Neutrophil (primary cell): ENCODE measurements at regions not wholly inside any gene's neighbourhood (a gene's known extent, or its start where the extent isn't known, plus 50 kb on each side); places are given as distances from the start of the nearest gene placed in this dataset.

Source experiments
- H3K27ac ChIP-seq: fragments of 200-600 bp; sonication (generic); 2 replicates; pipeline ENCODE4 v1.5.1; 2016; ENCODE audit warnings: mild to moderate bottlenecking, moderate library complexity
- H3K27me3 ChIP-seq: fragments of 200-600 bp; sonication (generic); 2 replicates; pipeline ENCODE4 v1.6.0; 2016; ENCODE audit warnings: mild to moderate bottlenecking
- H3K36me3 ChIP-seq: fragments of 200-600 bp; sonication (generic); 2 replicates; pipeline ENCODE4 v1.5.1; 2017
- H3K4me1 ChIP-seq, 2 experiments: fragments of 200-600 bp in 1 of 2; sonication (generic) in 1 of 2; 1 replicate in 1 of 2; 2 replicates in 1 of 2; pipeline versions ENCODE4 v1.5.1 to v1.6.1; 2013 to 2016; ENCODE audit warnings: low read depth in 1 of 2, low read length in 1 of 2, mild to moderate bottlenecking in 1 of 2, moderate library complexity in 1 of 2; ENCODE audit not compliant: control insufficient read depth in 1 of 2, insufficient read depth in 1 of 2
- H3K4me3 ChIP-seq, 2 experiments: fragments of 200-600 bp in 1 of 2; sonication (generic) in 1 of 2; 1 replicate in 1 of 2; 2 replicates in 1 of 2; pipeline ENCODE4 v1.5.1; 2013 to 2016; ENCODE audit warnings: low read depth in 1 of 2, low read length in 1 of 2, mild to moderate bottlenecking in 1 of 2, moderate library complexity in 1 of 2
- H3K9me3 ChIP-seq: fragments of 200-600 bp; sonication (generic); 2 replicates; pipeline ENCODE4 v1.5.1; 2016
- TF ChIP-seq, protein P1 (sequence below): fragments of 200-600 bp; sonication (generic); IDR thresholded peaks from 2 replicates; pipeline ENCODE4 v1.5.1; 2016; ENCODE audit warnings: antibody characterized with exemption

DNA sequence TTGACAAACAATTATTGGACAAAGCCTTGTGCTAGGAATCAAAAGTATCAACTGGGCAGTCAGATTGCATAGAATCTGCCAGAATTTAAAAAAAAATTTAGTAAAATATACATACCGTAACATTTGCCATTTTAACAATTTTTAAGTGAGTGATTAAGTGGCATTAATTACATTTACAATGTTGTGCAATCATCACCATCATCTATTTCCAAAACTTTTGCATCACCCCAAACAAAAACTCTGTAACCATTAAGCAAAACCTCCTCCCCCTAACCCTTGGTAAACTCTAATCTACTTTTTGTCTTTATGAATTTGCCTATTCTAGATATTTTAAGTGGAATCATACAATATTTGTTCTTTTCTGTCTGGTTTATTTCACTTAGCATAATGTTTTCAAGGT lies 182.8 kb downstream of the LMO4 start:
- Histone ChIP-seq H3K27ac (no peak overlapping the region), H3K36me3 (no peaks in the 10 kb centered on the region), H3K9me3 (no peaks in the 10 kb centered on the region), H3K4me1 (no peaks in the 10 kb centered on the region), H3K4me3 (no peak overlapping the region), H3K27me3 (no peaks in the 10 kb centered on the region)
- TF ChIP-seq, protein P1, sequence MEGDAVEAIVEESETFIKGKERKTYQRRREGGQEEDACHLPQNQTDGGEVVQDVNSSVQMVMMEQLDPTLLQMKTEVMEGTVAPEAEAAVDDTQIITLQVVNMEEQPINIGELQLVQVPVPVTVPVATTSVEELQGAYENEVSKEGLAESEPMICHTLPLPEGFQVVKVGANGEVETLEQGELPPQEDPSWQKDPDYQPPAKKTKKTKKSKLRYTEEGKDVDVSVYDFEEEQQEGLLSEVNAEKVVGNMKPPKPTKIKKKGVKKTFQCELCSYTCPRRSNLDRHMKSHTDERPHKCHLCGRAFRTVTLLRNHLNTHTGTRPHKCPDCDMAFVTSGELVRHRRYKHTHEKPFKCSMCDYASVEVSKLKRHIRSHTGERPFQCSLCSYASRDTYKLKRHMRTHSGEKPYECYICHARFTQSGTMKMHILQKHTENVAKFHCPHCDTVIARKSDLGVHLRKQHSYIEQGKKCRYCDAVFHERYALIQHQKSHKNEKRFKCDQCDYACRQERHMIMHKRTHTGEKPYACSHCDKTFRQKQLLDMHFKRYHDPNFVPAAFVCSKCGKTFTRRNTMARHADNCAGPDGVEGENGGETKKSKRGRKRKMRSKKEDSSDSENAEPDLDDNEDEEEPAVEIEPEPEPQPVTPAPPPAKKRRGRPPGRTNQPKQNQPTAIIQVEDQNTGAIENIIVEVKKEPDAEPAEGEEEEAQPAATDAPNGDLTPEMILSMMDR: no peak

DNA sequence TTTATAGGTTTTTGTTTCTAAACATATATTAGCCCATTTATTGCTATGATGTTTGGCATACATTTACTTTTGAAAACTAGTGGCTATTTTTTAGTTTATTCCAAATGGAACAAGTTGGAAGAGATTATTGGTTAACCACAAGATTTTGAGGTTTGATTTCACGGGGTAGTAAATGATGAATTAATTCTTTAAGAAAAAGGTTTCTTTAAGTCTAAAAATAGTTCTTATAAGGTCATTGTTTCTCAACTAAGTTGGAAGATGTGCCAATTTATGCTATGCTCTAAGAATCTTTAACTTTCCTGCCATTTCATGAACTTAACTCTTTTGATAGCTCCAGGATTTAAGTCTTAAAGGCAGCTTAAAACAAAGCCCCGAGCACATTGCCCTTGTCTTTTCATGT lies 183.8 kb downstream of the LMO4 start:
- no peaks in the 10 kb centered on the region for H3K27me3 ChIP-seq
- H3K27ac ChIP-seq: no peak overlapping the region

DNA sequence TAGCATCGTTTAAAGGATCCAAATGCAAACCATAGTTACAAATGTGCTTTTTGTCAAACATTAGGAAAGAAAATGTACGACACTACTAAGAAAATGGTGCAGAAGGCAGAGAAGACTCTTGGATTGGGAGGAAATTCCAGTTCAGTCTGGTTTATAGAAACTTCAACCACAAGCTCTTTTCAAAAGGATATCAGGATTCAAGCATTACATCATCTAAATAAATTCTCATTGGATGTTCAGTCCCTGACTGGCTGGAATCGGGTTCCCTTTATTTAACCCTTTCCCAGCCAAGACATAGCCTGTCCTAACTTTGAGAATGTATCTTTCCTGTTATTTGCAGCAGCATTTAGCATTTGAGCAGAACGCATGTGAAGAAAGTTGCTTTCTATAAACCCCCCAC lies 184.6 kb downstream of the LMO4 start:
- TF ChIP-seq, protein P1: no peak
- Histone ChIP-seq H3K4me1 (no peaks in the 10 kb centered on the region), H3K9me3 (no peaks in the 10 kb centered on the region), H3K27me3 (no peaks in the 10 kb centered on the region), H3K36me3 (no peaks in the 10 kb centered on the region), H3K4me3 (no peak overlapping the region), H3K27ac (no peak overlapping the region)

More for the DNA sequence above, 183.8 kb downstream of the LMO4 start:
- Histone ChIP-seq H3K36me3 (no peaks in the 10 kb centered on the region), H3K9me3 (no peaks in the 10 kb centered on the region), H3K4me1 (no peaks in the 10 kb centered on the region), H3K4me3 (no peak overlapping the region)
- TF ChIP-seq, protein P1: no peak

DNA sequence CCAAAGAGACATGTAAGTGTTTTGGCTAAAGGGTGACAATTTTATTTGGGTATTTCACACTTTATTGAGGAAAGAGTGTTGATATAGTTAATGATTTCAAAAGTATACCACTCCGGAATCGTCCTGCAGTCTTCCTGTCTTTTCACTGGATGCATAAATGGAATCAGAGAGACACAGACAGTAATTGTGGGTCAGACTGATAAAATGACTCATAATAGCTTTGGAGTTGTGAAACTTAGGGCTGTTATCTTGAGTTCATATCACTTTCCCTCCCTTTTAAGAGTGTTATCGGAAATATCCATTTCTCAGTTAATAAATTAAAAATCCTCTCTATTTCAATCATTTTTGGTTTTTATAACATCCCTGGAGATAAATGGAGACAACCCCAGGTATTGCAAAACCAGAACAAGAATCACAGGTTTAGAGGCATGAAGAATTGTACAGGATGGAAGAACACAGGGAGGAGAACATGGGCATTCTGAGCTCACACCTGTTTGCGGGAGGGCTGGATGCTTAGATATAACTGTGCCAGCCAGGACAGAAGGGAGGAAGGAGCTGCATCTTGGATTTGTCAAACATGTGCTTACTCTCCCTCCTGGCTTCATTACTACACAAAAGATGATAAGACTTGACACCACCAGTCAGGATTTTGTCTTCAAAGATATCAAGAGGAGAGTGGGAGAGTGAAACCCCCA lies 185.4 kb downstream of the LMO4 start:
- H3K27me3 ChIP-seq: no peaks in the 10 kb centered on the region
- TF ChIP-seq, protein P1: no peak
- no peaks in the 10 kb centered on the region for H3K4me1 ChIP-seq
- no peak overlapping the region for H3K27ac ChIP-seq
- H3K9me3 ChIP-seq: no peaks in the 10 kb centered on the region
- no peaks in the 10 kb centered on the region for H3K36me3 ChIP-seq
- no peak overlapping the region for H3K4me3 ChIP-seq

DNA sequence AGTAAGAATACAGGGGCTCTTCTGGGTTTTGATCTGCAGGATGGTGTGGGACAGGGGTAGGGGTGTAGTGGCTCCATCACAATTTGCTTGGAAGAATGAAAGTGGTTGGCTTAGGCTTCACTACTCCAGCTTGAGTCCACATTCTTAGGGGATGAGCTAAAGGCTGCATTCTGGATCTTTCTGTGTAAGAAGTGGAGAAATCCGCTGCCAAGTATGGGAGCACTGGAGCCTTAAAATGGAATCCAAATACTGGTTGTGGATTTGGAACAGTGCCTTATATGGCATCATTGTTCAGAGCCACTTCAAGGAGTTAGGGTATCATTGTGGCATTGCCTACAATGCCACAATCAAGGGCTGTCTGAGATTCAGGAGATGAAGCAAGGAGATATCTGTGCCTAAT lies 187.1 kb downstream of the LMO4 start:
- Histone ChIP-seq H3K9me3 (no peaks in the 10 kb centered on the region), H3K4me3 (no peak overlapping the region), H3K27ac (no peak overlapping the region), H3K27me3 (no peaks in the 10 kb centered on the region), H3K4me1 (no peaks in the 10 kb centered on the region), H3K36me3 (no peaks in the 10 kb centered on the region)
- TF ChIP-seq, protein P1: no peak
